ENCODE measurements at regions not wholly inside any gene's neighbourhood (a gene's known extent, or its start where the extent isn't known, plus 50 kb on each side); places are given as distances from the start of the nearest gene placed in this dataset.
A peak's percentile ranks its signal among the peaks of the same experiment; 100 is the strongest.

GRCh38 chr7:46812101-46812675, 769.7 kb downstream of the TNS3 start:
- H3K4me2 ChIP-seq (ENCODE audit: insufficient read depth, low read length): peak overlapping the region; percentile 58
- TF ChIP-seq CTCF (IDR thresholded peaks at IDR 0.05; ENCODE audit: extremely low read depth, low read depth, low read length): no peak
- H3K27ac ChIP-seq (ENCODE audit: low read depth, low read length): peak overlapping the region; percentile 95
- peaks cover 21% of the 10 kb centered on the region for H3K4me1 ChIP-seq (ENCODE audit: insufficient read depth, low read length)
- H3K27me3 ChIP-seq (ENCODE audit: insufficient read depth, low read length): no peaks in the 10 kb centered on the region
- H2AFZ ChIP-seq (ENCODE audit: low read length): no peak overlapping the region
- no peaks in the 10 kb centered on the region for H4K20me1 ChIP-seq (ENCODE audit: insufficient read depth, low read length)
- H3K9me3 ChIP-seq (ENCODE audit: low read depth, low read length): no peaks in the 10 kb centered on the region
- no peaks in the 10 kb centered on the region for H3K36me3 ChIP-seq (ENCODE audit: insufficient read depth, low read length)
- no peaks in the 10 kb centered on the region for H3K79me2 ChIP-seq (ENCODE audit: insufficient read depth, low read length)
- H3K4me3 ChIP-seq (ENCODE audit: insufficient read depth, low read length): no peak overlapping the region
- peak; percentile 36 for DNase-seq (ENCODE audit: insufficient read length, low spot score, missing footprints)

GRCh38 chr7:46811529-46811928, 770.4 kb downstream of the TNS3 start:
- TF ChIP-seq CTCF (IDR thresholded peaks at IDR 0.05; ENCODE audit: extremely low read depth, low read depth, low read length): no peak
- Histone ChIP-seq H3K4me3 (ENCODE audit: insufficient read depth, low read length) (no peak overlapping the region), H3K36me3 (ENCODE audit: insufficient read depth, low read length) (no peaks in the 10 kb centered on the region), H3K27me3 (ENCODE audit: insufficient read depth, low read length) (no peaks in the 10 kb centered on the region), H4K20me1 (ENCODE audit: insufficient read depth, low read length) (no peaks in the 10 kb centered on the region), H3K4me2 (ENCODE audit: insufficient read depth, low read length) (peak overlapping the region; percentile 58), H3K9me3 (ENCODE audit: low read depth, low read length) (no peaks in the 10 kb centered on the region), H3K27ac (ENCODE audit: low read depth, low read length) (peak overlapping the region; percentile 95), H2AFZ (ENCODE audit: low read length) (peak overlapping the region; percentile 9), H3K79me2 (ENCODE audit: insufficient read depth, low read length) (no peaks in the 10 kb centered on the region), H3K4me1 (ENCODE audit: insufficient read depth, low read length) (peaks cover 26% of the 10 kb centered on the region)
- DNase-seq (ENCODE audit: insufficient read length, low spot score, missing footprints): peak; percentile 64

GRCh38 chr7:46810986-46811385, 770.9 kb downstream of the TNS3 start:
- H3K79me2 ChIP-seq (ENCODE audit: insufficient read depth, low read length): no peaks in the 10 kb centered on the region
- no peaks in the 10 kb centered on the region for H3K36me3 ChIP-seq (ENCODE audit: insufficient read depth, low read length)
- H3K27me3 ChIP-seq (ENCODE audit: insufficient read depth, low read length): no peaks in the 10 kb centered on the region
- peak overlapping the region; percentile 58 for H3K4me2 ChIP-seq (ENCODE audit: insufficient read depth, low read length)
- H3K4me3 ChIP-seq (ENCODE audit: insufficient read depth, low read length): no peak overlapping the region
- no peaks in the 10 kb centered on the region for H3K9me3 ChIP-seq (ENCODE audit: low read depth, low read length)
- no peak for DNase-seq (ENCODE audit: insufficient read length, low spot score, missing footprints)
- peak overlapping the region; percentile 95 for H3K27ac ChIP-seq (ENCODE audit: low read depth, low read length)
- H2AFZ ChIP-seq (ENCODE audit: low read length): peak overlapping the region; percentile 9
- no peak for TF ChIP-seq CTCF (IDR thresholded peaks at IDR 0.05; ENCODE audit: extremely low read depth, low read depth, low read length)
- H4K20me1 ChIP-seq (ENCODE audit: insufficient read depth, low read length): no peaks in the 10 kb centered on the region
- peaks cover 26% of the 10 kb centered on the region for H3K4me1 ChIP-seq (ENCODE audit: insufficient read depth, low read length)

GRCh38 chr7:46809886-46810285, 772.0 kb downstream of the TNS3 start:
- no peak overlapping the region for H2AFZ ChIP-seq (ENCODE audit: low read length)
- H3K27ac ChIP-seq (ENCODE audit: low read depth, low read length): no peak overlapping the region
- no peak overlapping the region for H3K4me3 ChIP-seq (ENCODE audit: insufficient read depth, low read length)
- no peak for TF ChIP-seq CTCF (IDR thresholded peaks at IDR 0.05; ENCODE audit: extremely low read depth, low read depth, low read length)
- no peaks in the 10 kb centered on the region for H3K27me3 ChIP-seq (ENCODE audit: insufficient read depth, low read length)
- no peaks in the 10 kb centered on the region for H3K79me2 ChIP-seq (ENCODE audit: insufficient read depth, low read length)
- no peaks in the 10 kb centered on the region for H4K20me1 ChIP-seq (ENCODE audit: insufficient read depth, low read length)
- H3K4me1 ChIP-seq (ENCODE audit: insufficient read depth, low read length): peaks cover 26% of the 10 kb centered on the region
- H3K36me3 ChIP-seq (ENCODE audit: insufficient read depth, low read length): no peaks in the 10 kb centered on the region
- no peaks in the 10 kb centered on the region for H3K9me3 ChIP-seq (ENCODE audit: low read depth, low read length)
- DNase-seq (ENCODE audit: insufficient read length, low spot score, missing footprints): no peak
- H3K4me2 ChIP-seq (ENCODE audit: insufficient read depth, low read length): no peak overlapping the region

Data from osteoblast (primary cell).